H1 (cell line): ENCODE measurements at regions not wholly inside any gene's neighbourhood (a gene's known extent, or its start where the extent isn't known, plus 50 kb on each side); places are given as distances from the start of the nearest gene placed in this dataset.

Source experiments
- CTCF ChIA-PET: fragments of 300-600 bp; sonication (Branson Sonifier 250); formaldehyde crosslinking; loops from one replicate; lab custom pipeline; 2021; ENCODE audit not compliant: partially characterized antibody; lab: Charles Lee
- POLR2A ChIA-PET: fragments of 300-600 bp; sonication (Branson Sonifier 250); formaldehyde crosslinking; loops from one replicate; lab custom pipeline; 2021; ENCODE audit warnings: inconsistent platforms; ENCODE audit not compliant: partially characterized antibody; lab: Charles Lee
- DNase-seq, 2 experiments: peaks; one replicate each; pipeline versions ENCODE4 v3.0.0 to v3.0.0-alpha.2; 2010 to 2022; ENCODE audit warnings: low spot score in 2 of 2, low read depth in 1 of 2, mixed read lengths in 1 of 2
- FAIRE-seq: peaks from 2 replicates; lab custom pipeline; 2011; peaks lifted over from hg19 to GRCh38; lab: Jason Lieb, UNC
- H2AFZ ChIP-seq: 2 replicates; pipeline ENCODE4 v1.8.1; 2012; ENCODE audit warnings: low read length, inconsistent platforms
- H2AK5ac ChIP-seq: 2 replicates; pipeline ENCODE4 v1.6.1; 2013; ENCODE audit warnings: low read depth, low read length
- H2BK120ac ChIP-seq: replicated peaks from 2 replicates; pipeline ENCODE3; 2013; ENCODE audit warnings: low read depth, low read length, inconsistent platforms
- H2BK12ac ChIP-seq: 2 replicates; pipeline ENCODE4 v1.6.1; 2013; ENCODE audit warnings: low read depth, low read length
- H2BK15ac ChIP-seq: 2 replicates; pipeline ENCODE4 v1.6.1; 2013; ENCODE audit warnings: low read length
- H2BK20ac ChIP-seq: 2 replicates; pipeline ENCODE4 v1.6.1; 2013; ENCODE audit warnings: low read length
- H2BK5ac ChIP-seq: 2 replicates; pipeline ENCODE4 v1.6.1; 2013; ENCODE audit warnings: low read depth, low read length
- H3K14ac ChIP-seq: 2 replicates; pipeline ENCODE4 v1.6.1; 2013; ENCODE audit warnings: inconsistent platforms; ENCODE audit not compliant: insufficient read length
- H3K18ac ChIP-seq: 2 replicates; pipeline ENCODE4 v1.6.1; 2013; ENCODE audit warnings: low read length; ENCODE audit errors: extremely low read depth
- H3K23ac ChIP-seq: 2 replicates; pipeline ENCODE4 v1.6.1; 2013; ENCODE audit warnings: inconsistent platforms; ENCODE audit not compliant: insufficient read length
- H3K23me2 ChIP-seq: 2 replicates; pipeline ENCODE4 v1.6.1; 2013; ENCODE audit warnings: low read depth, low read length
- H3K27ac ChIP-seq: 2 replicates; pipeline ENCODE4 v1.6.1; 2011; ENCODE audit warnings: low read depth, low read length, inconsistent platforms
- H3K27me3 ChIP-seq, 4 experiments: replicated peaks in 1 of 4; 1 replicate in 1 of 4; 2 replicates in 3 of 4; pipeline versions ENCODE4 v1.6.1 to v1.8.1; 2011 to 2013; ENCODE audit warnings: low read length in 3 of 4, mild to moderate bottlenecking in 3 of 4, inconsistent platforms in 2 of 4, mixed read lengths in 2 of 4, moderate library complexity in 1 of 4; ENCODE audit not compliant: control insufficient read depth in 3 of 4, insufficient read depth in 3 of 4; ENCODE audit errors: extremely low read depth in 1 of 4
- H3K36me3 ChIP-seq, 4 experiments: 2 replicates each; pipeline versions ENCODE4 v1.6.1 to v1.8.1; 2011 to 2013; ENCODE audit warnings: mild to moderate bottlenecking in 4 of 4, low read length in 3 of 4, moderate library complexity in 2 of 4, control low read depth in 1 of 4, inconsistent platforms in 1 of 4; ENCODE audit not compliant: insufficient read depth in 4 of 4, control insufficient read depth in 2 of 4
- H3K4ac ChIP-seq: replicated peaks from 2 replicates; pipeline ENCODE3; 2013; ENCODE audit warnings: low read length, low read depth, mixed read lengths, inconsistent platforms; ENCODE audit not compliant: insufficient read length
- H3K4me1 ChIP-seq, 4 experiments: replicated peaks in 1 of 4; 1 replicate in 1 of 4; 2 replicates in 3 of 4; pipeline versions ENCODE4 v1.6.1 to v1.8.1; 2011 to 2013; ENCODE audit warnings: low read length in 3 of 4, inconsistent platforms in 2 of 4, mixed read lengths in 1 of 4; ENCODE audit not compliant: insufficient read depth in 4 of 4, control insufficient read depth in 3 of 4
- H3K4me2 ChIP-seq, 2 experiments: 2 replicates each; pipeline versions ENCODE4 v1.6.1 to v1.8.1; 2011 to 2013; ENCODE audit warnings: low read depth in 2 of 2, low read length in 2 of 2, control low read depth in 1 of 2, inconsistent platforms in 1 of 2, mild to moderate bottlenecking in 1 of 2; ENCODE audit not compliant: insufficient read depth in 1 of 2
- H3K4me3 ChIP-seq, 4 experiments: fragments of 200-600, 300-600 bp in 1 of 4; sonication (generic), shearing (Covaris generic), sonication (Bioruptor Twin) in 1 of 4; 2 replicates each; pipeline versions ENCODE4 v1.5.1 to v1.8.1; 2011 to 2016; ENCODE audit warnings: low read length in 4 of 4, low read depth in 3 of 4, control low read depth in 2 of 4, inconsistent platforms in 2 of 4, mild to moderate bottlenecking in 2 of 4, mixed read lengths in 1 of 4, moderate library complexity in 1 of 4; ENCODE audit not compliant: insufficient read depth in 2 of 4; ENCODE audit errors: extremely low read depth in 1 of 4
- H3K56ac ChIP-seq: replicated peaks from 2 replicates; pipeline ENCODE3; 2013; ENCODE audit warnings: low read depth, mild to moderate bottlenecking, mixed read lengths, low read length, inconsistent platforms; ENCODE audit not compliant: insufficient read length
- H3K79me1 ChIP-seq: 2 replicates; pipeline ENCODE4 v1.6.1; 2013; ENCODE audit warnings: low read depth, low read length, control low read depth
- H3K79me2 ChIP-seq, 2 experiments: 2 replicates each; pipeline versions ENCODE4 v1.6.1 to v1.8.1; 2012 to 2013; ENCODE audit warnings: low read length in 2 of 2, mild to moderate bottlenecking in 2 of 2, inconsistent platforms in 1 of 2; ENCODE audit not compliant: insufficient read depth in 2 of 2, control insufficient read depth in 1 of 2
- H3K9ac ChIP-seq, 4 experiments: replicated peaks in 1 of 4; 1 replicate in 1 of 4; 2 replicates in 3 of 4; pipeline versions ENCODE4 v1.6.1 to v1.8.1; 2011 to 2013; ENCODE audit warnings: low read depth in 3 of 4, low read length in 3 of 4, control low read depth in 2 of 4, mild to moderate bottlenecking in 2 of 4, moderate library complexity in 2 of 4, inconsistent platforms in 1 of 4; ENCODE audit errors: extremely low read depth in 1 of 4
- H3K9me3 ChIP-seq, 2 experiments: 2 replicates each; pipeline versions ENCODE4 v1.6.1 to v1.8.1; 2012 to 2013; ENCODE audit warnings: mild to moderate bottlenecking in 2 of 2, moderate library complexity in 2 of 2, control low read depth in 1 of 2, inconsistent platforms in 1 of 2, low read depth in 1 of 2, low read length in 1 of 2, mixed read lengths in 1 of 2; ENCODE audit not compliant: insufficient read depth in 2 of 2
- H4K20me1 ChIP-seq, 2 experiments: replicated peaks in 1 of 2; 2 replicates each; pipeline versions ENCODE3 to v1.8.1; 2011 to 2013; ENCODE audit warnings: inconsistent platforms in 2 of 2, low read length in 2 of 2, mild to moderate bottlenecking in 1 of 2; ENCODE audit not compliant: insufficient read depth in 2 of 2, control insufficient read depth in 1 of 2
- H4K5ac ChIP-seq: 2 replicates; pipeline ENCODE4 v1.6.1; 2013; ENCODE audit warnings: low read length, low read depth, mixed read lengths, inconsistent platforms; ENCODE audit not compliant: insufficient read length
- H4K8ac ChIP-seq: 2 replicates; pipeline ENCODE4 v1.8.0; 2013; ENCODE audit warnings: mild to moderate bottlenecking, moderate library complexity, low read length, inconsistent platforms; ENCODE audit not compliant: insufficient read depth; ENCODE audit errors: extremely low read depth
- H4K91ac ChIP-seq: replicated peaks from 2 replicates; pipeline ENCODE3; 2013; ENCODE audit warnings: low read length, mixed read lengths, inconsistent platforms; ENCODE audit not compliant: insufficient read length
- EZH2 ChIP-seq: fragments of 200-600 bp; sonication (generic); IDR thresholded peaks from 2 replicates; pipeline ENCODE4 v1.7.1; 2012; ENCODE audit warnings: low read depth, mild to moderate bottlenecking, moderate library complexity, low read length, inconsistent platforms; ENCODE audit not compliant: severe bottlenecking
- GABPA ChIP-seq: IDR thresholded peaks from 2 replicates; pipeline ENCODE4 v1.6.1; 2011; ENCODE audit warnings: mild to moderate bottlenecking, low read length, moderate library complexity, borderline replicate concordance; ENCODE audit not compliant: insufficient read depth
- KDM5A ChIP-seq: fragments of 200-600 bp; IDR thresholded peaks from 2 replicates; pipeline ENCODE4 v1.7.1; 2012; ENCODE audit warnings: mild to moderate bottlenecking, low read length, inconsistent platforms, mixed read lengths
- POU5F1 ChIP-seq: IDR thresholded peaks from 2 replicates; pipeline ENCODE4 v1.6.1; 2011; ENCODE audit warnings: low read depth, mild to moderate bottlenecking, low read length, moderate library complexity
- SUZ12 ChIP-seq: fragments of 200-600 bp; sonication (generic); IDR thresholded peaks from 2 replicates; pipeline ENCODE4 v1.6.1; 2012; ENCODE audit warnings: mild to moderate bottlenecking, inconsistent platforms, low read length, moderate library complexity, mixed read lengths
- TAF7 ChIP-seq: optimal IDR thresholded peaks from 2 replicates; pipeline ENCODE3; 2011; ENCODE audit warnings: low read depth, mild to moderate bottlenecking, inconsistent platforms, low read length, moderate library complexity, borderline replicate concordance
- WGBS, 2 experiments: shearing (Covaris generic) in 1 of 2; methylation state at CpG; one replicate each; pipeline versions ENCODE4 v1.1.6 to v1.1.7; 2013 to 2015; ENCODE audit warnings: low lambda C conversion rate in 2 of 2, mixed read lengths in 2 of 2, inconsistent platforms in 1 of 2, low coverage in 1 of 2, missing lambda C conversion rate in 1 of 2; ENCODE audit not compliant: insufficient replicate concordance in 2 of 2, insufficient coverage in 1 of 2, insufficient read length in 1 of 2; ENCODE audit errors: extremely low coverage in 1 of 2, missing lambda C conversion rate in 1 of 2; 5-methylcytosine and 5-hydroxymethylcytosine counted together

GRCh38 chr5:53166183-53166495 is 56.6 kb upstream of the MOCS2 start:
- H3K14ac ChIP-seq = no peak overlapping the region
- H3K4me1 ChIP-seq = no peaks in the 10 kb centered on the region
- no peak overlapping the region for H3K4ac ChIP-seq
- 94% methylated on average over 1 of the region's 1 CpG; no CpG with 5 or more reads in 1 of the 2 experiments for WGBS, 2 experiments
- H2BK15ac ChIP-seq = no peak overlapping the region
- H3K79me2 ChIP-seq = no peaks in the 10 kb centered on the region
- H3K18ac ChIP-seq = no peak overlapping the region
- no peak overlapping the region for H2BK12ac ChIP-seq
- H4K20me1 ChIP-seq = no peaks in the 10 kb centered on the region
- H4K8ac ChIP-seq = no peak overlapping the region
- H3K56ac ChIP-seq = no peak overlapping the region
- no peaks in the 10 kb centered on the region for H3K79me1 ChIP-seq
- no peak for FAIRE-seq
- no peaks in the 10 kb centered on the region for H3K36me3 ChIP-seq
- no peak overlapping the region for H2AFZ ChIP-seq
- no peaks in the 10 kb centered on the region for H3K27me3 ChIP-seq
- ChIA-PET CTCF (interaction anchor here (1.5 to 1.8 kb wide), 2 partner anchors 71 to 218 kb away, joined by 5 to 6 read pairs; no protein-coding TSS in a partner anchor), POLR2A (no interaction called here)
- H2BK120ac ChIP-seq = no peak overlapping the region
- H3K4me2 ChIP-seq = no peak overlapping the region
- no peak overlapping the region for H3K9ac ChIP-seq
- no peak overlapping the region for H2BK5ac ChIP-seq
- no peak overlapping the region for H4K91ac ChIP-seq
- no peak overlapping the region for H3K4me3 ChIP-seq
- no peak for DNase-seq
- H3K23me2 ChIP-seq = no peaks in the 10 kb centered on the region
- H4K5ac ChIP-seq = no peak overlapping the region
- no peak overlapping the region for H3K23ac ChIP-seq
- H3K9me3 ChIP-seq = no peaks in the 10 kb centered on the region
- no peak overlapping the region for H3K27ac ChIP-seq
- H2BK20ac ChIP-seq = no peak overlapping the region
- H2AK5ac ChIP-seq = no peak overlapping the region
- TF ChIP-seq KDM5A (no peak), GABPA (no peak), SUZ12 (no peak), TAF7 (no peak), EZH2 (no peak), POU5F1 (no peak)
